HG02938 (cell line): ENCODE measurements at regions not wholly inside any gene's neighbourhood (a gene's known extent, or its start where the extent isn't known, plus 50 kb on each side); places are given as distances from the start of the nearest gene placed in this dataset.
A peak's percentile ranks its signal among the peaks of the same experiment; 100 is the strongest.

Source experiments
- ATAC-seq: cut with Tn5 transposase; IDR thresholded peaks from one replicate; pipeline ENCODE4 v1.9.1; 2021; ENCODE audit warnings: mild to moderate bottlenecking, moderate library complexity; ENCODE audit not compliant: unreplicated experiment

DNA sequence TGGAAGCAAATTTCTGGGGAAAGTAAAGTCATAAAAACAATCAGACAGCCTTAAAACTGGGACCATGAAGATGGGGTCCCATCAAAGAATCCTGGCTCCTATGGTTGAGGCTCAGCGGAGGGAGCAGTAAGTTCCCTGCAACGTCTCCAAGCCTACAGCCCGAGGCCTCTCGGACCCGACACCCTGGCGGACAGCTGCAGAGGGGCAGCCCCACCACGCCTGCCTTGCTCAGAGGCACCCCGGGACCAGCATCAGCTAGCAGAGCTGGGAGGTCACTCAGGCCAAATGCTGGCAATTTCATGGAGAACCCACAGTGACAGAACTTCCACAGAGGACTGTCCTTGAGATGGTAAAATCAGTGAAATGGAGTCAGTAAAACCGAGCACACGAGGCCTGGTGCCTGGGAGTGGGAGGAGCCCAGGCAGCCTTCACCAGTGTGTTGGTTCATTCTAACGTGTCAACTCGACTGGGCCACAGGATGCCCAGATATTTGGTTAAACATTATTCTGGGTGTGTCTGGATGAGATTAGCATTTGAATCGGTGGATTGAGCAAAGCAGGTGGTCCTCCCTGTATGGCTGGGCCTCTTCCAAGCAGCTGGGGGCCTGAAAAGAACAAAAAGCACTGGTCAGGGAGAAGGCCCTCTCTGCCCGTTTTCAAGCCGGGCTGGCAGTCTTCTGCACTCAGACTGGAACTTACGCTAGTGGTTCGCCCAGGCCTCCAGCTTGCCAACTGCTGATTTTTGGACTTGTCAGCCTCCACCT lies 96.2 kb upstream of the INSIG1 start:
- no peak for ATAC-seq

DNA sequence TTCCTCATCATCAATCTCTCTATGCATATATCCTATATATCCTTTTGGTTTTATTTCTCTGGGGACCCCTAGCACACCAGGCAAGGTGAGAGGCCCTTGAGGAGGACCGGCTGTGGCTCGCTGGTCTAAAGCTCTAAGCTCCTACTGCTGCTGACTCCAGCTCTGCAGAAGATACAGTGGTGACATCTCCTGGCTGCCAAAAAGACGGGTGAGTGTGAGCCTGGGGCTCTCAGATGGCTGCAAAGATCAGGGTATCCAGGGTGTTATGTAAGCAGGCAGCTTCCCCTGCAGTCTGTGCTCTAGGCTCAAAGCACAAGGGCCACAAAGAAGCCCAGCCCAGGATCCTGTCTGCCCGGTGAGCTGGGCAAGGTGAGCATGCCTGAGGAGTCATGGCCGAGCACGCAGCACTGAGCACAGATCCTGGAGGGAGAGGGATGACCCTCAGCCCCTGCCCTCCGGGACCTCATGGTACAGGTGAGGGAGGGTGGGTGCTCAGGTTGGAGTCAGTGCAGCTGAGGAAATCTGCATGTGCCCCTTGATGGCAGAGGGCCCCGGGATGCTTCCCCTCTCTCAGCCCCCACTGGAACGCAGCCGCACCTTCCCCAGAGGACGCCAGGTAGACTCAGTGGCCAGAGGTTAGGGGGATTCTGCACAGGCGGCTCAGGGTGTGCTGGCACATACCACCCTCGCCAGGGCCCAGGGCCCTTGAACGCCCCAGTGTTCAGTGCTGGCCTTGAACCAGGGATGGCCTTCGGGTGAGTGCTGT lies 95.4 kb upstream of the INSIG1 start:
- ATAC-seq = no peak

DNA sequence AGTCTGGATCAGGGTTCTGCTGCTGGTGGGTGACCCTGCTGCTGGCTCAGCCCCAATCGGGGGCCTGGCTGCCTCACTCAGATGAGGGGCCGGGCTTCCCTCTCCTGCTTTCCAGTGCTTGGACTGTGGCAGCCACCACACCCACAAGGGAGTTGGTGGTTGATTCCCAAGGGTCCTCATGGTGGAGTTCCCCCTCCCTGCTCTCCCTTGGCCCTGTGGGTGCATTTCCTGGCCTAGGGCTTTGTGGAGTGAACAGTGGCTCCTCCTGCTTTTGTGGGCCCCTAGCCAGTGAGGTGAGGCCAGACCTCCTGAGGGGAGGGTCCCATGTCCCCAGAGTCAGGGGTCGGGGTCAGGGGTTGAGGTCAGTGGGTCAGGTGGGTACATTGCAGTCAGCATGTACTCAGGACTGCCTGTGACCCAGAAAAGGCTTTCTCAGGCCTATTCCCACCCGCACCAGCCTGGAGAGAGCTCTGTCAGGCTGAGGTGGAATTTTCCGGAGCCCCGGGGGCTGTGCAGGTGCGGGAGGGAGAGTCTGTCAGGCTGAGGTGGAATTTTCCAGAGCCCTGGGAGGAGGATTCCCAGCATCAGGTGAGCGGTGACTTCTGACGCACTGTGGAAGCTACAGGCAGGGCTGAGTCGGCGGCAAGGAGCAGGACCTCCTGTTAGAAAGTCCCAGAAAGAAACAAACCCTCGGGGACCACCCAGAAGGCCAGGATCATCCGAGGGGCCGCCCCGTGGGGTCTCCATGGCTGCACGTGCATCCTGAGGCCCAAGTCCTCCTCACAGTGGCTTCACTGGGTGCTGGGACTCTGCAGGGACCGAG lies 94.4 kb upstream of the INSIG1 start:
- ATAC-seq = no peak

DNA sequence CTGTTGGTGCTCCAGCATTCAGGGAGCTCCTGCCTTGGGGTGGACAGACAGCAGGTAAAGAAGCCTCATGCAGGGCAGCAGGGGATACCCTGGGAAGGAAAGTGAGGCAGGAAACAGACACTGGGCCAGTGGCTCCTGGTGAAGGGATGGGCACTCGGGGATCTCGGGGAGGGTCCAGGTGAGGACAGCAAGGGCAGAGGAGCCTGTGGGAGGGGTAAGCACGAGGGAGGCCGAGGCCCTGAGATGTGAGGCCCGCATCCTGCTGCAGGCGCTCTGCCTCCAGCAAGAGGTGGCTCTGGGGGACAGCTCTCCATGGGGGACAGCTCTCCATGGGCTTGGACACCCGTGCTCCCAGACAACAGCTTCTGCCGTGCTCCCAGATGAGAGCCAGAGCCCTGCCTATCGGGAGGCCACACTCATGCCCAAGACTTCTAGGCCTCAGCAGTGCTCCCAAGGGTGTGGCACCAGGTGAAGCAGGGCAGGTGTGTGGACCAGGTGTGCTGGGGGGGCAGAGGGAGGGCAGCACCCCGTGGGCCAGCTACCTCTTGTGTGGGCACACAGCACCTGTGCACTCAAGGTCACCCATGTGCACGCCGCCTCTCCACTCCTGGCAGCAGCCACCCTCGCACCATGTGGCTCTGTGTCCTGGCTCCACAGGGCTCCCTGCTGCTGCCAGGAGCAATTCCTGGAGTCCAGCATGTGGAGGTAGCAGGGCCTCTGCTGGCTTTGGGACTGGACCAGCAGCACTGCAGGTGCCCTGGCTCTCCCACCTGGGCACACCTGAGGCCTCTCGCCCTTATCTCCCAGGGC lies 93.6 kb upstream of the INSIG1 start:
- no peak for ATAC-seq

DNA sequence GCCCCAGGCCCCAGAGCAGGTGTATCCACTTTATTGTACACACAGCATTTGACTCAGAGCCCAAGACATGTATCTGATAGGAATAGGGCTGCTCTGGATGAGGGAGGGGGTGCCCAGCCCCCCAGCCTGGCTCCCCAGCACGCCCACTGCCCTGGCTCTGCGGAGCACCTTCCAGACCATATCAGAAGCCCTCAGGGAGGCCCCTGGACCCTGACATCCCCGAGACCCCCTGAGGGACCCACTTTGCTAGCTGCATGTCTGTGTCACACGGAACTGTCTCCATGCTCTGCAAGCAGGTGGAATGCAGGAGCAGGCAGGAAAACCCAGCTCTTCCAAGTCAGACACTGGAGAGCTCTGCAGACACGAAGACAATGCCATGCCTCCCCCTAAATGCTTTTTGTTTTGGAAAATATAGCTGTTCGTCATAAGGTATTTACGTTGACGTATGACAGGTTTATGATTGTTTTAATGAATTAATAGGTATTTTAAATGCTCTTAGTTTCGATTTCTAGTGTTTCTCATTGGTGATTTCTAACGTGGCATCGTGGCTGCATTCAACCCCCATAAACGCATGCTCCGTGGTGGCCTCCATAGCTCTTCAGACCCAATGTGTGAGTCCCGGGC lies 92.8 kb upstream of the INSIG1 start:
- no peak for ATAC-seq

DNA sequence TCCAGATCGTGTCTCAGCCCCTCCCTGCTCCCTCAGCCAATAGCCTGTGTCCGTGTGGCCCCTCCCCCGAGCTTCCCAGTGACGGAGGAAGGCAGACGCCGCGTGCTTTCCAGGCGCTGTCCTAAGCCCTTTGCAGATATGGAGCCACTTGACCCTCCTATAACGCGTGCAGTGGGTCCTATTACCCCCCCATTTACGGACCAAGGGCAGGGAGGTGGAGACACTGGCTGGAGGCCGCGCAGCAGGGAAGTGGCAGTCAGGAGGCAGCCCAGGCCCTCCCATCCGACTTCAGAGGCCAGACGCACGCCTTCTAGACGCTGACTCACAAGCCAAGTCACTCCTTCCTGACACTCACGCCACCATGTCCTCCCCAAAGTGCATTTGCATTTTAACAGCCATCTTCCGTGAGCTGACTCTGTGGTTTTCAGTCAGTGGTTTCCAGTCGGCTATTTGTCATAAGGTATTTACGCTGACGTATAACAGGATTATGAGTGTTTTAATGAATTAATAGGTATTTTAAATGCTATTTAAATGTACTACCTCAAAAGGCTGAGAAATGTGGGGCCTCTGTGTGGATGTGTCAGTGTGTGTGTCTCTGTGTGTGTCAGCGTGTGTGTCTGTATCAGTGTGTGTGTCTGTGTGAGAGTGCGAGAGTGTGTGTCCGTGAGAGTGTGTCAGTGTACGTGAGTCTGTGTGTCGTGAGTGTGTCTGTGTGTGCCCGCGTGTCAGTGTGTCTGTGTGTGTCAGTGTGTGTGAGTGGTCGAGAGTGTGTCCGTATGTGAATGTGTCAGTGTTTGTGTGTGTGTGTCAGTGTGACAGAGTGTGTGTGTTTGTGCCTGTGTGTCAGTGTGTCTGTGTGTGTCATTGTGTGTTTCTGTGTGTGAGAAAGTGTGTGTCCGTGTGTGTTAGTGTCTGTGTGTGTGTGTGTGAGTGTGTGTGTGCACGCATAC lies 92.0 kb upstream of the INSIG1 start:
- ATAC-seq = peak; percentile 96

DNA sequence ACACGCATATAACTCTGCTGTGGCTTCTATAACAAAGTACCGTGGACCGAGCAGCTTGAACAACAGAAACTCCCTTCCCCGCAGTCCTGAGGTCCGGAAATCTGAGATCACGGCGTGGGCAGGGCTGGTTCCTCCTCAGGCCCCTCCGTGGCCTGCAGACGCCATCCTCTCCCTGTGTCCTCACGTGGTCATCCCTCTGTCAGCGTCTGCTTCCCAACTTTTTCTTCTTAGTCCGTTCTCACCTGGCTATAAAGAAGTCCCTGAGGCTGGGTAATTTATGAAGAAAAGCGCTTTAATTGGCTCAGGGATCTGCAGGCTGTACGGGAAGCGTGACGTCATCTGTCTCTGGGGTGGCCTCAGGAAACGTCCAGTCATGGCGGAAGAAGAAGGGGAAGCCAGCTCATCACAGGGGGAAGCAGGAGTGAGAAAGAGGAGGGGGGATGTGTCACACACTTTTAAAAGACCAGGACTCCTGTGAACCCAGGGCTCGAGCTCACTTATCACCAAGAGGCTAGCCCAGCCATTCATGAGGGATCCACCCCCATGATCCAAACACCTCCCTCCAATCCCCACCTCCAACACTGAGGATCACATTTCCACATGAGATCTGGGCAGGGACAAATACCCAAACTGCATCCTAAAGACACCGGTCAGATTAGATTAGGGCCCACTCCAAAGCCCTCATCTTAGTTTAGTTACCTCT lies 91.2 kb upstream of the INSIG1 start:
- no peak for ATAC-seq

DNA sequence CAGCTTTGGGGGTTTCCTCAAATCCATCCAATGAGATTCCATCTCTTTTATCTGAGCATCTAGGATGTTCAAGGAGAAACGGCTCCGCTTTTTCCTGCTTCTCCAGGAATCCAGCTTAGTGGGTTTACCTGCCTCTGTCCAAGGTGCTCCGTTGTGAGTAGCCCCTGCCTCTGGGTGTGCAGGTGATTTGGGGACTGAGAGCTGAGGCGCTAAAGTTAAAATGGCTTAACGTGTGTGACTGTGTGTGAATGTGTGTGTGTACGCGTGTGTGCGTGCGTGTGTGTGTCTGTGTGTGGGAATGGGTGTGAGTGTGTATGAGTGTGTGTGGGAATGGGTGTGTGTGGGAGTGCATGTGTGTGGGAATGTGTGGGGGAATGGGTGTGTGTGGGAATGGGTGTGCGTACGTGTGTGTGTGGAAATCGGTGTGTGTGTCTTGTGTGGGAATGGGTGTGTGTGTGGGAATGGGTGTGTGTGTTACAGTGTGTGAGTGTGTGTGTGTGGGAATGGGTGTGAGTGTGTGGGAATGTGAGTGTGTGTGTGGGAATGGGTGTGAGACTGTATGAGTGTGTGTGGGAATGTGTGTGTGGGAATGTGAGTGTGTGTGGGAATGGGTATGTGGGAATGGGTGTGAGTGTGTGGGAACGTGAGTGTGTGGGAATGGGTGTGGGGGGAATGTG lies 90.2 kb upstream of the INSIG1 start:
- ATAC-seq = no peak

DNA sequence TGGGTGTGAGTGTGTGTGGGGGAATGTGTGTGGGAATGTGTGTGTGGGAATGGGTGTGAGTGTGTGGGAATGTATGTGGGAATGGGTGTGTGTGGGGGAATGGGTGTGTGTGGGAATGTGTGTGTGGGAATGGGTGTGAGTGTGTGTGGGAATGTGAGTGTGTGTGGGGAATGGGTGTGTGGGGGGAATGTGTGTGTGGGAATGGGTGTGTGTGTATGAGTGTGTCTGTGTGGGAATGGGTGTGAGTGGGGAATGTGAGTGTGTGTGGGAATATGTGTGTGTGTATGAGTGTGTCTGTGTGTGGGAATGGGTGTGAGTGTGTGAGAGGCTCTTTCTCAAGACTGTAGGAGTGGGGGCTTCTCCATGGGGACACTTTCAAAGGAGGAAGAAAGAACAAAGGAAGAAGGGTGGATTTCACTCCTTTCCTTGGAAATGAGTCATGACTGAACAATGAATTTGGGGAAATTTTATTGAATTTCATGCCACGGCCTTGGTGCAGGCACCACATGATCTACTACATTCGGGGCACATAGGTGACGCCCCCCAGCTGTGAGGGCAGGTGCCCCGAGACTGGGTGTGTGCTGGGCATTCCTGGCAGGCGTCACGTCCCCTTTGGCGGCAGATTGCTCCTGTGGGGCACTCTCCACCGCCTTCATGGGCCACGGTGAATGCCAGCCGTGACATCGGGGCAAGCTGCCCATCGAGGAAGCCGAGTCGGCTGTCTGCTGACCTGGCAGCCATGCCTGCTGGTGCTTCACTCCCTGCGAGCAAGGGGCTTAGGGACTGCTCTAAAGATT lies 88.8 kb upstream of the INSIG1 start:
- ATAC-seq = no peak

DNA sequence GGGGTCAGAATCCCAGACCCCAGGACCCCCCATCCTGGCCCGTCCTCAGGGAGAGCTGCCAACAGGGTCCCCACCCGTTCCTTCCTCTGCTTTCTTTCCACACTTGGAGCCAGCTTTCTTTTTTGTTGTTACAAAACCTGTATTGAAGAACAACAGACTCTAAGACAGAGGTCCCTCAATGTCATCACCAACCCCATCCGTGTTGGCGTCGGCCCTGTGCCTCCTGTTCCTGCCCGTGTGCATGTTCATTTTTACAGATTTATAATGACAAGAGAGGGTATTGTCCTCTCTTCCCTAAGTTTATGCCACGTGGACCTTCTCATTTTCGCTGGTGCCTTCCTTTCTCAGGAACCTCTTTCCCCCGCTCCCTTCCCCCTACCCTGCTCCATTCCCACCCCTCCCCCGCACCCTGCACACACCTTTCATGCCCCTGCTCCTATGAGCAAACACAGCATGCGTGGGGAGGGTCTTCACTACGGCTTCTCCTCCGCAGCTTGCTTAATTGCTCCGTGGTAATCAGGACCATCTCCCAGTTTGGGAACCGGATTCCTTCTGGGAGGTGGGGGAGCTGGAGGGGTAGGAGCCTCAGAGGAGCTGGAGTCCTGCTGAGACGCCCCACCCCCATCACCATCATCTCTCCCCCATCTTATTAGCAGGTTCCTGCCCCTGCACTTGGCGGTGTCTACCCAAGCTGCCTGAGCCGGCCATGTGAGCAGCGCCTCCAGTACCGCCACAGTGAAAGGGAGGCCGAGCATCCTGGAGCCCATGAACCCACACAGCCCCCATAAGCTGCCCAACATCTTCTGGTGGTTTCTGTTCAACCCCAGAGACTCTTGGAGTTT lies 88.0 kb upstream of the INSIG1 start:
- no peak for ATAC-seq

DNA sequence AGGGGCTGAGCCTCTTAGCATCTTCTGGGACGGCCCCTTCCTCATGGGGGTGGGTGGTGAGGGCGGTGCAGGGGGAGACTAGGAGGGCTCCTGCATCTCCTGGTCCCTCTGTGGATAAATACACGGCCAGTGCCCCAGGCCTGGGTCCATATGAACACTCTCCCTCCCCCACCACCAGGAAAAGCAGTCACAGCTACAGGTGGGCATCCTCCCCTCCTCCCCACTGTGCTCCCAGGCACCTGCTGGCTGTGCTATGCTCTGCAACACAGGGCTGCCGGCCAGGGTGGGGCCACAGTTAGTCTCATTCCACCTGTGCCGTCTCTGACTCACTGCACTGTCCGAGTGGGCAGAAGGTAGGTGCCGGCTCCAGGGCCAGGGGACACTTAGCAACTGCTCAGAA lies 87.3 kb upstream of the INSIG1 start:
- no peak for ATAC-seq

DNA sequence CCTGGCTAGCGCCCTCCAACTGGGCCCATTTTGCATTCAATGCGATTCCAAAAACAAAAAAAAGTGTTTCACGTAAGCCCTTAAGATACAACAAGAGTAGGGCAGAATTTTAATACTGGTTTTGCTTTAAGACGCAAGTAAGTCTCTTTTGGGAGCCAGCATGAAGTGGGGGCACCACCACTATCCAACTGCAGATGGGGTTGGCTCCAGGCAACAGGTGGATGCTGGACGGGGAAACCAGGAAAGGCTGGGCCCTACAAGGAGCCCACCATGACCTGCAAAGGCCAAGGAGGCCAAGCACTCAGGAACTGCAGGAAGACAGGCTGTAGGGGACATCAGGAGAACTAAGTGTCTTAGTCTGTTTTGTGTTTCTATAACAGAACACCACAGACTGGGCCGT lies 86.5 kb upstream of the INSIG1 start:
- ATAC-seq = no peak

DNA sequence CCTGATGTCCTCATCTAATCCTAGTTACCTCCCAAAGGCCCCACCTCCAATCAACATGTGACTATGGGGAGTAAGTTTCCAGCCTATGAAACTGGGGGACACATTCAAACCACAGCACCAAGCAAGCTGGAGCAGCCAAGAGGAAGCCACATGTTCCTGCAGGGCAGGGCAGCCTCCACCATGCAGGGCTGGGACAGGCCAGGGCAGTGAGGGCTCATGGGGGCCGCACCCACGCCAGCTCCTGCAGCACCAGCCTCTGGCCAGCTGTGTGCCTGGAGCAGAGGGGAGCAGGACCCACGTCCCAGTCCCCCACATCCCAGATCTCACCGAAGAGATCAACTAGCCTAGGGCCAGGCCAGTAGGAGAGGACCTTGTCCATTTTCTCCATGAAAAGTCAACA lies 85.9 kb upstream of the INSIG1 start:
- ATAC-seq = no peak

DNA sequence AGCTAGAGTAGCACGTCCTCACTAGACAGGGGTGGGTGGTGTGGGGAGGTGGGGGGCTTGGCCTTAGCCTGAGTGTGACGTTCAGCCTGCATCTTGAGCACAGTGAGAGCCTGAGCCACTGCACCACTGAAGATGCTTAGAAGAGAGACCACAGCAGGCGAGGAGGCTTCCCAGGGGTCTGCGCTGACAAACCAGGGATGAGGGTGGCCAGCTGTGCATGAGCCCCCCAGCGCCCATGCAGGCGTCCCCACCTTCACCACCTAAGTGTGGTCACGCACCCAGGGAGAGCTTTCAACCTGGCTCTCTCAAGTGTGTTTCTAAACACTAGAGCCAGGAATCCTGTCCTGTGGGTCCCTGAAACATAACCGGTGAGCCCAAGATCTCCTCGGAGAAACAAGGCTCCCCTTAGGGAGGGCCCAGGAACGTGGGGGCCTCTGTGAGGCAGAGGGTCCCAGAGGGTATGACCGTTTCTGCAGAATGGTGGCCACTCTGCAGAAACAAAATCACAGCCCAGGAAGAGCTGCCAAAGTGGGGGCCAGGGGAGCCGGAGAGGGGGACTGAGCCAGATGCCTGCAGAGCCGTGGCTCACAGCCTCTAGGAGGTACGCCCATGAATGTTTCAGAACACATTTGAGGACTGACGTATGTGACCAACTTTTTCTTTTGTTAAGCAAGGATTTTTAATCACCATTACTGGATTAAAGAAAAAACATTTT lies 85.2 kb upstream of the INSIG1 start:
- ATAC-seq = no peak

DNA sequence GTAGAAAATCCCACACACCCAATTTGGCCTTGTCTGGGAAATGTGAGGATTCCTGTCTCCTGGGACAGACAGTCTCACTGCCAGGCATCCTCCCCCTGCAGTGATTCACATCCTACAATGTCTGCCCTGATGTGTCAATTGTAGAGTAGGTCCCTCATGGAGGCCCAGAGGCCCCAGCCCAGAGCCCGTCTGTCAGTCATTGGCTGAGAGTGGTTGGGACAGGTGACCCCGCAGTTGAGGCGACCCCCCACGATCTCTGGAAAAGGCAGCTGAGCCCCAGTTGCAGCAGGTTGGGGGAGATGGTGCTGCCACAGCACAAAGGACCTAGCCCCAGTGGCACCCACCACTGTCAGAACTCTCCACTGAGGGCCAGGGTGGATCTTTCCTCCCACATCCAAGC lies 84.3 kb upstream of the INSIG1 start:
- ATAC-seq = no peak
